ENCODE measurements at regions not wholly inside any gene's neighbourhood (a gene's known extent, or its start where the extent isn't known, plus 50 kb on each side); places are given as distances from the start of the nearest gene placed in this dataset.
"Not testable (repeated sequence)": the region's sequence is repeated elsewhere in the genome, so short reads cannot be mapped to it uniquely, and the experiment has no call there.

DNA sequence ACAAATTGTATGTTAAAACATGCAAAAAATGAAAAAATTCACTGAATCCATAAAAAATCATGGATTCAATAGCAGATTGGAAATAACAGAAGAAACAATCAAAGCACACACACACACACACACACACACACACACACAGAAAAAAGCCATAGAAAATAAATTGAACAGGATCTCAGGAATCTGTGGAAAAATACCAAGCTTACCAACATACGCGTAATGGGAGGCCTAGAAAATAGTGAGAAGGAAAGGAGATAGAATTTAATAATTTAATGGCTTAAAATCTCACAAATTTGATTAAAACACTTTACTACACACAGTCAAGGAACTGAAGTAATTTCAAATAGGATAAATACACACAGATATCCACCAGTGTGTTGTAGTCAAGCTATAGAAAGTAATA, 1671.5 kb upstream of the PIK3C3 start:
- Mint-ChIP-seq H3K36me3 (ENCODE audit: low read depth) (no peaks in the 10 kb centered on the region), H3K27me3 (ENCODE audit: insufficient read depth) (no peaks in the 10 kb centered on the region), H3K27ac (no peak overlapping the region), H3K4me3 (no peak overlapping the region), H3K9me3 (peaks cover 10% of the 10 kb centered on the region), H3K4me1 (ENCODE audit: low read depth) (no peaks in the 10 kb centered on the region)
- DNase-seq (ENCODE audit: low spot score) = no peak
- intact Hi-C loops (cut with micrococcal nuclease) = loop anchor here (10.0 kb wide), 1 partner anchor 61 kb away; no protein-coding TSS in a partner anchor

DNA sequence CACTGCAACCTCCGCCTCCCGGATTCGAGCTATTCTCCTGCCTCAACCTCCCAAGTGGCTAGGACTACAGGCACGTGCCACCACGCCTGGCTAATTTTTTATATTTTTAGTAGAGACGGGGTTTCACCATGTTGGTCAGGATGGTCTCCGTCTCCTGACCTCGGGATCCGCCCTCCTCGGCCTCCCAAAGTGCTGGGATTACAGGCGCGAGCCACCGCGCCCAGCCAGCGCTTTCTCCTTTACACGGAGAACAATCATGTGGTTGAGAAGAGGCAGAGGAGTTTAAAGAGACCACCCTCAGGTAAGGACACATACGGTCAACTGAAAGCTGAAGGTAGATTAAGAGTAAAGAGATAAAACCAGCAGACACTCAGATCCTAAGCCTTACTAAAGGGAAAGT, 1673.7 kb upstream of the PIK3C3 start:
- H3K27ac Mint-ChIP-seq; H3K27me3 Mint-ChIP-seq (ENCODE audit: insufficient read depth); DNase-seq (ENCODE audit: low spot score); H3K4me1 Mint-ChIP-seq (ENCODE audit: low read depth); H3K36me3 Mint-ChIP-seq (ENCODE audit: low read depth); H3K4me3 Mint-ChIP-seq: not testable (repeated sequence)
- intact Hi-C loops (cut with micrococcal nuclease) = loop anchor here (10.0 kb wide), 1 partner anchor 63 kb away; no protein-coding TSS in a partner anchor
- H3K9me3 Mint-ChIP-seq = peaks cover 10% of the 10 kb centered on the region

DNA sequence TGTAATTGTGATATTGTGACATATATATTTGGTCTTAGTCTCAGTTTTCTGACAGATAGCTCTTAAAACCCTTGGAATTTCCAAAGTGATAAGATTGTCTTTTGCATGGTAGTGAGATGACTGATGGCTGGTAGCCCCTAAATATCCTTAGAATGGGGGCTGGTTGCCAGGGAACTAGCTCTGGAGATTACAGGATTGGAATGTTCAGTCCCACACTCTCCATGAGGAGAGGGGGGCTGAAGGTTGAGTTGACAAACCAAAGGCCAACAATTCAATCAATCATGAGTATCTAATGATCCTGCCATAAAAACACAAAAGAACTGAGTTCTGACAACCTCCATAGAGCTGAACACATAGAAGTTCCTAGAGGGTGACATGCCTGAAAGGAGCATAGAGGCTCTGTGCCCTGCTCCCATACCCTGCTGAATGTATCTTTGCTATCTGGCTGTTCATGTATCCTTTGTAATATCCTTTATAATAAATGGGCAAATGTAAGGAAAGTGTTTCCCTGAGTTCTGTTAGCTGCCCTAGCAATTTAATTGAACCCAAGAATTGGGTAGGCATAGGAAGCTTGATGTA, 1680.3 kb upstream of the PIK3C3 start:
- Mint-ChIP-seq H3K27me3 (ENCODE audit: insufficient read depth) (no peaks in the 10 kb centered on the region), H3K27ac (no peak overlapping the region), H3K4me3 (no peak overlapping the region), H3K4me1 (ENCODE audit: low read depth) (no peaks in the 10 kb centered on the region), H3K9me3 (no peaks in the 10 kb centered on the region), H3K36me3 (ENCODE audit: low read depth) (no peaks in the 10 kb centered on the region)
- intact Hi-C loops (cut with micrococcal nuclease) = no loop called here
- no peak for DNase-seq (ENCODE audit: low spot score)

DNA sequence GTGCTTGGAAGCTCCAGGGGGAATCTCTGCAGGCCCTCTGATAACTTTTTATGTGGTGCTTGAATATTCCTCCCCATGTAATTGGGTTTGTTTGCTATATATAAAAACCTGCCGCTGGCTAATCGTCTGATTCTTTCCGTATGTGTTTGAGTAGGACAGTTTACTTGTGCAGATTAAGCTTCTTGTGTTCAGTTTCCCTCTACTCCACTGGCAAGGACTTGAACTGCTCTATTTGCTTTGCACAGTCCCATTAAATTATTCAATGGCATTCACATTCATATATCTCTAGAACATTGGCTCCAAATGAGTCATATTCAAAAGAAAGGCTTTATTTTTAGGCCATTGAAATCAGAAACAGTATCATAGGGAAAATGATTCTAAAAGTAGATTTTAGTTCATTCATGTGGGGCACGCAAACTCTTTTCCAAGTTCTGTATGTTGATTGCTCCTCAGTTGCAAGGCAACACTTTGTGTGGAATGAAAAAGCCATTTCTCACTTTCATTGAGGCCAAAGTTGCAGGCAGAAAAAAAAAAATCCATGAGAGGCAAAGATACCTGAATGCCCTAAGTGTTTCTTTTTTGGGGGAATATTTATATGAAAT, 1682.3 kb upstream of the PIK3C3 start:
- Mint-ChIP-seq H3K27me3 (ENCODE audit: insufficient read depth) (no peaks in the 10 kb centered on the region), H3K9me3 (peaks cover 7% of the 10 kb centered on the region), H3K4me1 (ENCODE audit: low read depth) (no peaks in the 10 kb centered on the region), H3K27ac (no peak overlapping the region), H3K4me3 (no peak overlapping the region), H3K36me3 (ENCODE audit: low read depth) (no peaks in the 10 kb centered on the region)
- DNase-seq (ENCODE audit: low spot score) = no peak
- intact Hi-C loops (cut with micrococcal nuclease) = no loop called here

DNA sequence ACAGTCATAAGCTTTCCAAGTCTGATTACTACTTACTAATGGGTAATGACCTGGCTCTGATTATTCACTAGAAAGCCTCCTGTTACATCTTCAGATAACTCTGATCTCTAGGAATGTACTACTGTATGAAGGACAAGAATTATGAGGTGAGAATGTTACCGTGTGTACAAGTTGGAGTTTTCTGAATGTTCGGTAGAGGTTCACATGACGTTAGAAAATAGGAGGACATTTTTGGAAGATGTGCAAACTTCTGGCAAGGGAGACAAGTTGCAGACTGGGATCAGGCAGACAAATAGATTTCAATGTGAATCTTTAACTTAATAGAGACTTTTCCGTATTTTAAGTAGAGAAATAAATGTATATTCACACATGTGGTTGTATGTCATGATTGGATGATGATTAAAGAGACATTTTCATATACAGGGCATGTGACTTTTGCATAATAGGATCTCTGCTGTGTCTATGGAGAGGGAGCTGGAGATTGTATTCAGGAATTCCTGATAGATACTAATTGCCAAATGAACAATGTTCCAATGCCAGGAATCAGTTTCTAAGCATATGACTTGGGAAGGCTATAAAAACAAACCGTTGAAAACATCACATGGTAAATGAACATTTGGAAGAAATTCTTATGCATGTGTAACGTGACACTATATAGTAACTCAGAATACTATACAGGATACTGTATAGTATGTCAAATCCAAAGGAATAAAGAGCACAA, 1695.8 kb upstream of the PIK3C3 start:
- no peaks in the 10 kb centered on the region for H3K9me3 Mint-ChIP-seq
- intact Hi-C loops (cut with micrococcal nuclease) = no loop called here
- H3K27me3 Mint-ChIP-seq (ENCODE audit: insufficient read depth) = no peaks in the 10 kb centered on the region
- DNase-seq (ENCODE audit: low spot score) = no peak
- no peaks in the 10 kb centered on the region for H3K4me1 Mint-ChIP-seq (ENCODE audit: low read depth)
- no peaks in the 10 kb centered on the region for H3K36me3 Mint-ChIP-seq (ENCODE audit: low read depth)
- H3K4me3 Mint-ChIP-seq = no peak overlapping the region
- H3K27ac Mint-ChIP-seq = no peak overlapping the region

DNA sequence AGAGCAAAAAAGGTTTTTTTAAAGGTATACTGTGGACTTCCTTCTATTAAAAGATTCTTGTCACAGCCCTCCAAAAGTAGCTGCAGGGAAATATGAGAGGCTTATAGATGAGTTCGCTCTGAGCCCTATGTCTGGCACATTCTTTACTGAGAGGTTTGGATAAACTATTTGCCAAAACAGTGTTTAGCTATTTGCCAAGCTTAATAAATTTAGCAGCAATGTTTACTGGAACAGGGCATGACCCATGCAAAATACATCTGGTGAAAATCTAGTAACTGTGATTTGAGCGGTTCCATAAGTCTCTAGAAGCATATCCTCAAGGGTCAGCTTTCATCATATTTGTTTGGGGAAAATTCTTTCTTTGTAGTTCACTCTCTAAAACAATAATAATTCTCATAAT, 1696.7 kb upstream of the PIK3C3 start:
- H3K36me3 Mint-ChIP-seq (ENCODE audit: low read depth) = no peaks in the 10 kb centered on the region
- no peaks in the 10 kb centered on the region for H3K4me1 Mint-ChIP-seq (ENCODE audit: low read depth)
- intact Hi-C loops (cut with micrococcal nuclease) = no loop called here
- no peak for DNase-seq (ENCODE audit: low spot score)
- no peaks in the 10 kb centered on the region for H3K27me3 Mint-ChIP-seq (ENCODE audit: insufficient read depth)
- H3K27ac Mint-ChIP-seq = no peak overlapping the region
- H3K4me3 Mint-ChIP-seq = no peak overlapping the region
- no peaks in the 10 kb centered on the region for H3K9me3 Mint-ChIP-seq

DNA sequence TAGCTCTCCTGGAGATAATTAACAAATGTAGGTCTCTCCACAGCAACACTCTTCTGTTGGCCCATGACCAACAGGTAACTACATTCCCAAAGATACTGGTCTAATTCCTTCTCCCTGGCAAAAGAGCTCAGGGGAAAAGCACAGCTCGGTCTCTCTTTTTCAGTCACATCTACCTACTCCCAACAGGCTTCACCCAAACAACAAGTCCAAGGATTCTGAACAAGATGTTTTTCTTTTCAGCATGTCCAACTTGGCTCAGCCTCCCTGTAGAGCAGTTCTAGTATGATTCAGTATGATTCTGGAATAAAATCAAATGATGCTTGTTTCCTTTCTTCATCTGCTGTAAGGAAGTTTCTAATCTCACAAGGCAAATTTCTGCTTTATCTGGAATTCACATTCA, 1704.8 kb upstream of the PIK3C3 start:
- Mint-ChIP-seq H3K36me3 (ENCODE audit: low read depth) (no peaks in the 10 kb centered on the region), H3K4me1 (ENCODE audit: low read depth) (no peaks in the 10 kb centered on the region), H3K27ac (no peak overlapping the region), H3K4me3 (no peak overlapping the region), H3K27me3 (ENCODE audit: insufficient read depth) (no peaks in the 10 kb centered on the region), H3K9me3 (peaks cover 10% of the 10 kb centered on the region)
- intact Hi-C loops (cut with micrococcal nuclease) = no loop called here
- DNase-seq (ENCODE audit: low spot score) = no peak

DNA sequence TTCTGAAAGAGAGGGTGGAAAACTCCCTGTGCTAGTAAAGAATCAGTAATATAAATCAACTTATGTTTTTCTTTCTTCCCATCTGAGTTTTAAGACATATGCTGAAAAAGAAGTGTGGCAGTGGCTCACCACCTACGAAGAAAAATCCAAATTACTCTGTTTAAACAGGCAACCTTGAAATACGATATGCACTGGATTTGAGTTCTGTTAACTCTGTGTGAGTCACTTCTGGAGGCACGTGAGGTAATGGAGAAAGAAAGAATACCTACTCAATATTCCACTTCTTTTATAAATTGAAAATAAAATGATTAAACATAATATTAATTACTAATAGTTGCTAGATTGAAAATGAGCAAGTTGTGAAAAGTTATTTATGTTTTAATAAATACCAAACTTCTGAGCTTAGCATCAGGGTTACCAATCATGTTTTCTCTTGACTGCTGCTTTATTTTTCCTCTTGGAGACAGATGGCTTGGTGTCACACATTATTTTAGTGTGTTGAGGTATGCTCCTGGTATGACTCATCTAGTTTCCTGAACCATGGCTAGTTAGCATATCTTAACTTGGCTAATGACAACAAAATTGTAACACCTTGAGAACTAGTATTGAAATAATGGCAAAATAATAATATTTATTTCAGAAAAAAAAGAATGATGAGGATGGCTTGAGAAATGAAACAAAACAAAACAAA, 1705.5 kb upstream of the PIK3C3 start:
- Mint-ChIP-seq H3K36me3 (ENCODE audit: low read depth) (no peaks in the 10 kb centered on the region), H3K27me3 (ENCODE audit: insufficient read depth) (no peaks in the 10 kb centered on the region), H3K4me3 (no peak overlapping the region), H3K4me1 (ENCODE audit: low read depth) (no peaks in the 10 kb centered on the region), H3K9me3 (peaks cover 10% of the 10 kb centered on the region), H3K27ac (no peak overlapping the region)
- intact Hi-C loops (cut with micrococcal nuclease) = no loop called here
- no peak for DNase-seq (ENCODE audit: low spot score)

DNA sequence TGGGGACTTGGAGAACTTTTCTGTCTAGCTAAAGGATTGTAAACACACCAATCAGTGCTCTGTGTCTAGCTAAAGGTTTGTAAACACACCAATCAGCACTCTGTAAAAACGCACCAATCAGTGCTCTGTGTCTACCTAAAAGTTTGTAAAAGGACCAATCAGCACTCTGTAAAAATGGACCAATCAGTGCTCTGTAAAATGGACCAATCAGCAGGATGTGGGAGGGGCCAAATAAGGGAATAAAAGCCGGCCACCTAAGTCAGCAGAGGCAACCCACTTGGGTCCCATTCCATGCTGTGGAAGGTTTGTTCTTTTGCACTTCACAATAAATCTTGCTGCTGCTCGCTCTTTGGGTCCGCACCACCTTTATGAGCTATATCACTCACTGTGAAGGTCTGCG, 1709.4 kb upstream of the PIK3C3 start:
- H3K27me3 Mint-ChIP-seq (ENCODE audit: insufficient read depth); H3K4me1 Mint-ChIP-seq (ENCODE audit: low read depth); H3K36me3 Mint-ChIP-seq (ENCODE audit: low read depth); H3K4me3 Mint-ChIP-seq; H3K9me3 Mint-ChIP-seq; H3K27ac Mint-ChIP-seq; intact Hi-C loops (cut with micrococcal nuclease); DNase-seq (ENCODE audit: low spot score): not testable (repeated sequence)

DNA sequence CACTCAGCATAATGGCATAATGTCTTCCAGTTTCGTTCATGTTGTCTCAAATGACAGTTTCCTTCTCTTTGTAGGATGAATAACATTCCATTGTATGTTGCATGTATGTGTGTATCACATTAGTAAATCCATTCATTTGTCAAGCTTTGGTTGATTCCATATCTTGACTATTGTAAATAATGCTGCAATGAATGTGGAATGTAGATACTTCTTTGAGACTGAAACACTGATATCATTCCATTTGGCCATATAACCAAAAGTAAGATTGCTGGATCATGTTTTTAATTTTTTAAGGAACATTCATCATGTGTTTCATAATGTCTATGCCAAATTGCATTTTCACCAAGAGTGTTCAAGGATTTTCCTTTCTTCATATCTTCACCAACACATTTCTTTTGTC, 1711.4 kb upstream of the PIK3C3 start:
- Mint-ChIP-seq H3K9me3 (peaks cover 12% of the 10 kb centered on the region), H3K27ac (no peak overlapping the region), H3K36me3 (ENCODE audit: low read depth) (no peaks in the 10 kb centered on the region), H3K27me3 (ENCODE audit: insufficient read depth) (no peaks in the 10 kb centered on the region), H3K4me3 (no peak overlapping the region), H3K4me1 (ENCODE audit: low read depth) (no peaks in the 10 kb centered on the region)
- no peak for DNase-seq (ENCODE audit: low spot score)
- intact Hi-C loops (cut with micrococcal nuclease) = no loop called here

DNA sequence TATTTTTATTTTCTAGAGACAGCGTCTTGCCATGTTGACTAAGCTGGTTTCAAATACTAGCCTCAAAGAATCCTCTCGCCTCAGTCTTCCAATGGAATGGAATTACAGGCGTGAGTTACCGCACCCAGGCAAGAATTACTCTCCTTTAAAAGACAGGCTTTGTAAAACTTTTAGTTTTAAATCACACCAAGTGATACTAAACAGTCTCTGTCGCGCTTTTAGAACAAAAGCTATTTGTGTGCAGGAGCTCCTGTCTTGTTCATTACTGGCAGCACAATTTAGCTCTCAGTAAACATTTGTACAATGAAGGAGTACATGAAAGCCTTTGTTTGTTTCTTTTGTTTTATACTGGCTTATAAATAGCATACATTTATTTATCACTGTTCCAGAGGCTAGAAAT, 1719.2 kb upstream of the PIK3C3 start:
- no peak overlapping the region for H3K4me3 Mint-ChIP-seq
- DNase-seq (ENCODE audit: low spot score) = no peak
- peaks cover 7% of the 10 kb centered on the region for H3K9me3 Mint-ChIP-seq
- H3K4me1 Mint-ChIP-seq (ENCODE audit: low read depth) = no peaks in the 10 kb centered on the region
- no peaks in the 10 kb centered on the region for H3K27me3 Mint-ChIP-seq (ENCODE audit: insufficient read depth)
- H3K27ac Mint-ChIP-seq = no peak overlapping the region
- intact Hi-C loops (cut with micrococcal nuclease) = no loop called here
- no peaks in the 10 kb centered on the region for H3K36me3 Mint-ChIP-seq (ENCODE audit: low read depth)

DNA sequence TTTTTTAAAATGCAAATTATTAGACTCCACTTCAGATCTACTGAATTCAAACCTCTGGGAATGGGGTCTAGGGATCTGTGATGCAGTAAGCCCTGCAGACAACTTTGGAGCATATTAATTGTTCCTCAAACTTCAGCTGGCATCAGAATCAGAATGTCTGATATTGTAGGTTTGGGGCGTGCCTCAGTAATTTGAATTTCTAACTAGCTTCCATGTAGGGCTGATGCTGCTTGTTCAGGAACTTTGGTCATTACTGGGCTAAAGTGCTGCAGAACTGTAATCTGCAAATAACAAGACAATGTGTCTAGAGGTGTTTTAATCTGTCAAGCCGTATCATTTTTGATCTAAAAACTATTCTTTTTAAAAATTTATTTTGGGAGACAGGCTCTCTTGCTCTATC, 1719.7 kb upstream of the PIK3C3 start:
- no peak overlapping the region for H3K27ac Mint-ChIP-seq
- DNase-seq (ENCODE audit: low spot score) = no peak
- no peak overlapping the region for H3K4me3 Mint-ChIP-seq
- intact Hi-C loops (cut with micrococcal nuclease) = no loop called here
- no peaks in the 10 kb centered on the region for H3K4me1 Mint-ChIP-seq (ENCODE audit: low read depth)
- H3K9me3 Mint-ChIP-seq = peaks cover 7% of the 10 kb centered on the region
- H3K27me3 Mint-ChIP-seq (ENCODE audit: insufficient read depth) = no peaks in the 10 kb centered on the region
- no peaks in the 10 kb centered on the region for H3K36me3 Mint-ChIP-seq (ENCODE audit: low read depth)

DNA sequence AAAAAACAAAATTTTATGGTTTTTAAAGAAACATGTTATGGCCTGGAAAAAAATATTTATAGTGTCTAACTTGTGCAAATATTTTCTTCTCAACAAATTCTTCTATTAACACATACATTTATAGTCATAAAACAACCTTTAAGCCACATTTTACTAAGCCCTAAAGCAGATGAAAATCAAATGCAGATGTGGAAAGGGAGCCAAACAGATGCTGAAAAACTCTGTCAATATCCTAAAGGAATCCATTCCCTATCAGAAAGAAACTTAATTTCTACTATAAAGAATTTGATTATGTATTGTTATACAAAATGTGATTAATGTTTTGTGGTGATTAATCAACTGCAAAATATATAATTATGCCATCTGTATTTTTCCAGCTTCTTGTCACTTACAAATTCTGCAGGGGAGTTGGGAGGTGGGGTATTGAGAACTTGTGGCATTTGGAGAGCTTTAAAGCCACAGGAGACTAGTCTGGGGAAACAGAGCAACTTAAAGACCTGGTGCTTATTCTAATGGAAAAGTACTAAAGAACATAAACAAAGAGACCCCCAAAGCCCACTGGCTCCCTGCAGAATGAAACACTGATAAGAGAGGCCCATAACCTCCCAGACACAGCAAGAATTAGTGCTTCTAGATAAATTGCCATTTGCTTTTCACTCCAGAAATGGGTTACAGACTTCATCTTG, 1721.0 kb upstream of the PIK3C3 start:
- no peaks in the 10 kb centered on the region for H3K27me3 Mint-ChIP-seq (ENCODE audit: insufficient read depth)
- no peak overlapping the region for H3K27ac Mint-ChIP-seq
- H3K36me3 Mint-ChIP-seq (ENCODE audit: low read depth) = no peaks in the 10 kb centered on the region
- no peaks in the 10 kb centered on the region for H3K4me1 Mint-ChIP-seq (ENCODE audit: low read depth)
- H3K9me3 Mint-ChIP-seq = peaks cover 8% of the 10 kb centered on the region
- intact Hi-C loops (cut with micrococcal nuclease) = no loop called here
- no peak for DNase-seq (ENCODE audit: low spot score)
- H3K4me3 Mint-ChIP-seq = no peak overlapping the region

All from activated T-helper 1 cell treated with anti-CD3 and anti-CD28 coated beads, Interleukin-12 subunit alpha, Interleukin-12 subunit beta, Interleukin-2, Interleukin-4 antibody, amounts not matched to agents 30 ng/mL and 10 ng/mL and 1 ng/mL, durations not matched to agents 14 hours and 24 hours and 36 hours (primary cell).